Tibial nerve (tissue), 3 donors: ENCODE measurements at regions not wholly inside any gene's neighbourhood (a gene's known extent, or its start where the extent isn't known, plus 50 kb on each side); places are given as distances from the start of the nearest gene placed in this dataset.

Source experiments
- POLR2A ChIP-seq, 2 donors: fragments of 450-650 bp; IDR thresholded peaks; one replicate each; pipeline ENCODE4 v1.6.1; 2017; ENCODE audit warnings: antibody characterized with exemption in 2 of 2, mild to moderate bottlenecking in 2 of 2, moderate library complexity in 2 of 2
- TF ChIP-seq, protein P1 (sequence below), 5 experiments: fragments of 200-600 bp in 3 of 5; fragments of 450-650 bp in 2 of 5; sonication (generic) in 3 of 5; IDR thresholded peaks; one replicate each; pipeline ENCODE4 v1.5.1; 2016 to 2019; ENCODE audit warnings: antibody characterized with exemption in 5 of 5, mild to moderate bottlenecking in 3 of 5, moderate library complexity in 2 of 5

DNA sequence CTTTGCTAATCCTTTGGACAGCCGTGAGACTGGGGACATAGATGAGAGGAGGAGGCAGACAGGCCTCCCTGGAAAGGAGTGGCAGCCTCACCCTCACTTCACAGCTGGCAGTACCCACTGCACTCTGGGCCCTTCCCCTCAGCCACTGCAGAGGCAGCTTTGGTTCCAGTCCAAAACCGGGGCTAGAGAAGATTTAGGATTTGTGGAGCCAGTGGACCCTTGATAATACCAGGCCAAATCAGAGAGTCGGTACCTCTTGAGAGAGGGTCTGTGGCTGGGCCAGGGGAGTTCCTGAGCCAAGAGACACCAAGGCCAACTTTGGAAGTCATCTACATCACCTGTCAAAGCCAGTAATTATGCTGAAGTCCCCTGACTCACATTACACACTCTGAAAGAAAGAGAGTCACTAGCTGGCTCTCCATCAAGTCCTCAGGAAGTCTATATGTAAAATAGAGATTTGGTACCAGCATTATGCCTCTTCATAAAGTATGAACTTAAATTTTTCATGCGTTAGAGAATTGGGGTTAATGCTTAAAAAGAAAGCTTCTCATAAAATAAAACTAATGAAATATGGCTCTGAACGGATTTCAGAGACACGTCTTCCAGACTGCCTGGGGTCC lies 244.1 kb upstream of the SEMA6D start:
- TF ChIP-seq, protein P1, sequence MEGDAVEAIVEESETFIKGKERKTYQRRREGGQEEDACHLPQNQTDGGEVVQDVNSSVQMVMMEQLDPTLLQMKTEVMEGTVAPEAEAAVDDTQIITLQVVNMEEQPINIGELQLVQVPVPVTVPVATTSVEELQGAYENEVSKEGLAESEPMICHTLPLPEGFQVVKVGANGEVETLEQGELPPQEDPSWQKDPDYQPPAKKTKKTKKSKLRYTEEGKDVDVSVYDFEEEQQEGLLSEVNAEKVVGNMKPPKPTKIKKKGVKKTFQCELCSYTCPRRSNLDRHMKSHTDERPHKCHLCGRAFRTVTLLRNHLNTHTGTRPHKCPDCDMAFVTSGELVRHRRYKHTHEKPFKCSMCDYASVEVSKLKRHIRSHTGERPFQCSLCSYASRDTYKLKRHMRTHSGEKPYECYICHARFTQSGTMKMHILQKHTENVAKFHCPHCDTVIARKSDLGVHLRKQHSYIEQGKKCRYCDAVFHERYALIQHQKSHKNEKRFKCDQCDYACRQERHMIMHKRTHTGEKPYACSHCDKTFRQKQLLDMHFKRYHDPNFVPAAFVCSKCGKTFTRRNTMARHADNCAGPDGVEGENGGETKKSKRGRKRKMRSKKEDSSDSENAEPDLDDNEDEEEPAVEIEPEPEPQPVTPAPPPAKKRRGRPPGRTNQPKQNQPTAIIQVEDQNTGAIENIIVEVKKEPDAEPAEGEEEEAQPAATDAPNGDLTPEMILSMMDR (IDR thresholded peaks at IDR 0.05), result no peak
- no peak for TF ChIP-seq POLR2A (IDR thresholded peaks at IDR 0.05)
